Bronchial epithelial cell (primary cell): ENCODE measurements at regions not wholly inside any gene's neighbourhood (a gene's known extent, or its start where the extent isn't known, plus 50 kb on each side); places are given as distances from the start of the nearest gene placed in this dataset.

ENCODE experiments used
- DNase-seq: peaks from one replicate; pipeline ENCODE4 v3.0.0-alpha.2; 2010; ENCODE audit warnings: low read depth
- FAIRE-seq: peaks from 2 replicates; lab custom pipeline; 2011; peaks lifted over from hg19 to GRCh38; lab: Jason Lieb, UNC
- H3K27me3 ChIP-seq: 2 replicates; pipeline ENCODE4 v1.5.1; 2011; ENCODE audit warnings: low read length; ENCODE audit not compliant: control insufficient read depth, insufficient read depth
- H3K36me3 ChIP-seq: 2 replicates; pipeline ENCODE4 v1.5.1; 2011; ENCODE audit warnings: low read length; ENCODE audit not compliant: control insufficient read depth, insufficient read depth
- H3K4me3 ChIP-seq: 2 replicates; pipeline ENCODE4 v1.5.1; 2011; ENCODE audit warnings: mild to moderate bottlenecking, low read depth, low read length, control low read depth
- TF ChIP-seq, protein P1 (sequence below): IDR thresholded peaks from 2 replicates; pipeline ENCODE4 v1.5.1; 2011; ENCODE audit warnings: mild to moderate bottlenecking, moderate library complexity, low read length, control low read depth, inconsistent platforms; ENCODE audit not compliant: insufficient read depth, severe bottlenecking

DNA sequence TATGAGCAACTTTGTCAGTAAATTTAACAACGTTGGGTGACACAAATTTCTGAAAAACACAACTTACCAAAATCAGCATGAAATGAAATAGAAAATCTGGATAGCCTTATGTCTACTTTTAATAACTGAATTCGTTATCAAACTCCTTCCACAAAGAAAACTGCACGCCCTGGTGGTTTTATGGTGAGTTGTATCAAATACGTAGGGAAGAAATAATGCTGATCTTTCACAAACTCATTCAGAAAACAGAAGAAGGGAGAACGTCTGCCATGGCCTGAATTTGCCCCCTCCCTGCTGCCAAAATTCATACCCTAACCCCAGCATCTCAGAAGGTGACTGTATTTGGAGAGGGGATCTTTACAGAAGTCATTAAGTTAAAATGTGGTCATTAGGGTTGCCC, 50.0 kb upstream of the COL18A1 start:
- Histone ChIP-seq H3K36me3 (no peaks in the 10 kb centered on the region), H3K4me3 (no peak overlapping the region), H3K27me3 (peaks cover 3% of the 10 kb centered on the region)
- FAIRE-seq (no peak), DNase-seq (no peak)
- TF ChIP-seq, protein P1, sequence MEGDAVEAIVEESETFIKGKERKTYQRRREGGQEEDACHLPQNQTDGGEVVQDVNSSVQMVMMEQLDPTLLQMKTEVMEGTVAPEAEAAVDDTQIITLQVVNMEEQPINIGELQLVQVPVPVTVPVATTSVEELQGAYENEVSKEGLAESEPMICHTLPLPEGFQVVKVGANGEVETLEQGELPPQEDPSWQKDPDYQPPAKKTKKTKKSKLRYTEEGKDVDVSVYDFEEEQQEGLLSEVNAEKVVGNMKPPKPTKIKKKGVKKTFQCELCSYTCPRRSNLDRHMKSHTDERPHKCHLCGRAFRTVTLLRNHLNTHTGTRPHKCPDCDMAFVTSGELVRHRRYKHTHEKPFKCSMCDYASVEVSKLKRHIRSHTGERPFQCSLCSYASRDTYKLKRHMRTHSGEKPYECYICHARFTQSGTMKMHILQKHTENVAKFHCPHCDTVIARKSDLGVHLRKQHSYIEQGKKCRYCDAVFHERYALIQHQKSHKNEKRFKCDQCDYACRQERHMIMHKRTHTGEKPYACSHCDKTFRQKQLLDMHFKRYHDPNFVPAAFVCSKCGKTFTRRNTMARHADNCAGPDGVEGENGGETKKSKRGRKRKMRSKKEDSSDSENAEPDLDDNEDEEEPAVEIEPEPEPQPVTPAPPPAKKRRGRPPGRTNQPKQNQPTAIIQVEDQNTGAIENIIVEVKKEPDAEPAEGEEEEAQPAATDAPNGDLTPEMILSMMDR, result no peak
